ENCODE measurements at regions not wholly inside any gene's neighbourhood (a gene's known extent, or its start where the extent isn't known, plus 50 kb on each side); places are given as distances from the start of the nearest gene placed in this dataset.
A peak's percentile ranks its signal among the peaks of the same experiment; 100 is the strongest.

DNA sequence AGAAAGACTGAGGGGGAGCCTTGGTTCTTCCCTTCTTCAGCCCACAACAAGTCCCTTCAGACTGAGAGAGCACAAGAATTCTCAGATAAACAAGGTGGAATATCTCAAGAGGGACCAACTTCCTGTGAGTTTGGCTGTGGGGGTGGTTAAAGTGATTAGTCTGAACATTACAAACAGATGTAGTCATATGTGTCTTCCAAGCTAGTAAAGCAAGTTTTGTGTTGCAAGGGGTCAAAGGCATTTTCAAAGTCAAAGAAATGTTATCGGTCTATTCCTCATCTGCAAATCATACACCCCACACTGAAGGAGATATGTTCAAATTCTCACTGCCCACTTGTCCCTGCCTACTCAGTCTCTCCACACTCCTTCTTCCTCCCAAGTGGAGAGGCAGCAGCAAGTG is 242.5 kb downstream of the FAM43A start:
- no peak overlapping the region for H3K4me3 ChIP-seq
- peaks cover 8% of the 10 kb centered on the region for H3K9me3 Mint-ChIP-seq
- H3K27ac Mint-ChIP-seq: peak overlapping the region; percentile 12
- no peaks in the 10 kb centered on the region for H3K27me3 ChIP-seq
- no peak overlapping the region for H2AFZ ChIP-seq (replicated peaks)
- H3K27ac ChIP-seq: no peak overlapping the region
- H3K4me1 ChIP-seq: peaks cover 8% of the 10 kb centered on the region
- H3K4me2 ChIP-seq: no peak overlapping the region
- no peak for TF ChIP-seq EZH2 (IDR thresholded peaks at IDR 0.05)
- no peaks in the 10 kb centered on the region for H3K36me3 ChIP-seq
- no peak for DNase-seq (ENCODE audit: low spot score)
- no peaks in the 10 kb centered on the region for H3K9me3 ChIP-seq (ENCODE audit: low read depth)
- no peak overlapping the region for H3K4me3 Mint-ChIP-seq
- peaks cover 2% of the 10 kb centered on the region for H3K27me3 Mint-ChIP-seq (ENCODE audit: insufficient read depth, low read depth)
- H3K9ac ChIP-seq: no peak overlapping the region
- no peaks in the 10 kb centered on the region for H3F3A ChIP-seq (ENCODE audit: low read depth)
- H3K4me1 Mint-ChIP-seq: peaks cover 18% of the 10 kb centered on the region
- no peaks in the 10 kb centered on the region for H3K79me2 ChIP-seq (ENCODE audit: low read depth)
- H4K20me1 ChIP-seq (ENCODE audit: low read depth): no peaks in the 10 kb centered on the region
- no peaks in the 10 kb centered on the region for H3K36me3 Mint-ChIP-seq

DNA sequence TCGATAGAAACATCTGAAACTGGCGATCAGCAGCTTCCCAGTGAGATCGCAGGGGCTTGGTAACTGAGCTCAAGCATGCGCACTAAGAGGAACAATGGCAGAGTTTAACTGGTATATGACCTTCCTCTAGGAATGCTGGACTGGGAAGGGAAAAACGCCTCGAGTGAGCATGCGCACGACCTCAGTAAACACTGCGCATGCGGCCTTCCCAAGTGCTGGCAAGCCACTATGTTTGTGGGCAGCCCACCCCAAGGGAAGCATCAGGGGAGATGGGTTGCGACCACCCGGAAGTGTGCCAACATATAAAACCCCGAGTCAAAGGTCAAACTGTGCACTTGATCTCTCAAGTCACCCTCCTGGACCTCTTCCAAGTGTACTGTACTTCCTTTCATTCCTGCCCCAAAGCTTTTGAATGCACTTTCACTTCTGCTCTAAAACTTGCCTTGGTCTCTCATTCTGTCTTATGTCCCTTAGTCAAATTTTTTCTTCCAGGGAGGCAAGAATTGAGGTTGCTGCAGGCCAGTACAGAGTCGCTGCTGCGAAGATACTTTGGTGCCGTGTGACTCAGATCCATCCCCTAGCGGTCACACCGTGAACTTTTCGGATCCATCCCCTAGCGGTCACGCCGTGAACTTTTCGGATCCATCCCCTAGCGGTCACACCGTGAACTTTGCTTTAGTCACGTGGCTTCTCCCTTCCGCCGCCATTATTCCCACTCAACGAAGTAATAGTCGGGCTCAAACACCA is 243.3 kb downstream of the FAM43A start:
- peaks cover 2% of the 10 kb centered on the region for H3K27me3 Mint-ChIP-seq (ENCODE audit: insufficient read depth, low read depth)
- H3K4me1 ChIP-seq: peaks cover 8% of the 10 kb centered on the region
- H3K9ac ChIP-seq: no peak overlapping the region
- no peak overlapping the region for H3K4me2 ChIP-seq
- H4K20me1 ChIP-seq (ENCODE audit: low read depth): no peaks in the 10 kb centered on the region
- H3F3A ChIP-seq (ENCODE audit: low read depth): no peaks in the 10 kb centered on the region
- peak; percentile 33 for DNase-seq (ENCODE audit: low spot score)
- H3K4me3 Mint-ChIP-seq: no peak overlapping the region
- no peak for TF ChIP-seq EZH2 (IDR thresholded peaks at IDR 0.05)
- TF ChIP-seq, protein P1, sequence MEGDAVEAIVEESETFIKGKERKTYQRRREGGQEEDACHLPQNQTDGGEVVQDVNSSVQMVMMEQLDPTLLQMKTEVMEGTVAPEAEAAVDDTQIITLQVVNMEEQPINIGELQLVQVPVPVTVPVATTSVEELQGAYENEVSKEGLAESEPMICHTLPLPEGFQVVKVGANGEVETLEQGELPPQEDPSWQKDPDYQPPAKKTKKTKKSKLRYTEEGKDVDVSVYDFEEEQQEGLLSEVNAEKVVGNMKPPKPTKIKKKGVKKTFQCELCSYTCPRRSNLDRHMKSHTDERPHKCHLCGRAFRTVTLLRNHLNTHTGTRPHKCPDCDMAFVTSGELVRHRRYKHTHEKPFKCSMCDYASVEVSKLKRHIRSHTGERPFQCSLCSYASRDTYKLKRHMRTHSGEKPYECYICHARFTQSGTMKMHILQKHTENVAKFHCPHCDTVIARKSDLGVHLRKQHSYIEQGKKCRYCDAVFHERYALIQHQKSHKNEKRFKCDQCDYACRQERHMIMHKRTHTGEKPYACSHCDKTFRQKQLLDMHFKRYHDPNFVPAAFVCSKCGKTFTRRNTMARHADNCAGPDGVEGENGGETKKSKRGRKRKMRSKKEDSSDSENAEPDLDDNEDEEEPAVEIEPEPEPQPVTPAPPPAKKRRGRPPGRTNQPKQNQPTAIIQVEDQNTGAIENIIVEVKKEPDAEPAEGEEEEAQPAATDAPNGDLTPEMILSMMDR (IDR thresholded peaks at IDR 0.05): peak; percentile 54
- H3K9me3 Mint-ChIP-seq: peaks cover 8% of the 10 kb centered on the region
- peaks cover 18% of the 10 kb centered on the region for H3K4me1 Mint-ChIP-seq
- no peaks in the 10 kb centered on the region for H3K27me3 ChIP-seq
- H3K27ac Mint-ChIP-seq: no peak overlapping the region
- H3K79me2 ChIP-seq (ENCODE audit: low read depth): no peaks in the 10 kb centered on the region
- no peak overlapping the region for H3K4me3 ChIP-seq
- no peaks in the 10 kb centered on the region for H3K9me3 ChIP-seq (ENCODE audit: low read depth)
- no peaks in the 10 kb centered on the region for H3K36me3 Mint-ChIP-seq
- no peak overlapping the region for H3K27ac ChIP-seq
- no peak overlapping the region for H2AFZ ChIP-seq (replicated peaks)
- no peaks in the 10 kb centered on the region for H3K36me3 ChIP-seq

DNA sequence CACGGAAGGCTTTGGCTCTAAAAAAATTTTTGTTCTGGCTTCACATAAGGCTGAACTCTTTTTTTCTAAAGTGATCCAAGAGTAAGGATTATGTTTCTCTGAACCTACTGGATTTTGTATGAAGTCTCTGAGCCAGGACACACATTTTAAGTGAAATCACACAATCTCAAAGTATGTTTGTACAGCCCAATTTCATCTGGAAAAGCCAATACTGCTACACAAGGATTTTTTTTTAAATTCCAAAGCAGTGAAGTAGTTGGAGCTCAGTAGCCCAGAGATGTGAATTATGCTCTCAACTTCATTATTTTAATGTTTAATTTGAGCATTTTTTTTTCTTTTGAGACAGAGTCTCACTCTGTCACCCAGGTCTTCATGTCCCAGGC is 243.9 kb downstream of the FAM43A start:
- Histone ChIP-seq H3K4me3 (no peak overlapping the region), H3K9ac (no peak overlapping the region), H3K4me2 (no peak overlapping the region), H3K27ac (no peak overlapping the region), H2AFZ (replicated peaks) (no peak overlapping the region), H3K79me2 (ENCODE audit: low read depth) (no peaks in the 10 kb centered on the region), H3F3A (ENCODE audit: low read depth) (no peaks in the 10 kb centered on the region), H3K9me3 (ENCODE audit: low read depth) (no peaks in the 10 kb centered on the region), H3K27me3 (no peaks in the 10 kb centered on the region), H4K20me1 (ENCODE audit: low read depth) (no peaks in the 10 kb centered on the region), H3K4me1 (peaks cover 8% of the 10 kb centered on the region), H3K36me3 (no peaks in the 10 kb centered on the region)
- no peaks in the 10 kb centered on the region for H3K36me3 Mint-ChIP-seq
- H3K27ac Mint-ChIP-seq: no peak overlapping the region
- H3K4me3 Mint-ChIP-seq: no peak overlapping the region
- no peak for DNase-seq (ENCODE audit: low spot score)
- peaks cover 2% of the 10 kb centered on the region for H3K27me3 Mint-ChIP-seq (ENCODE audit: insufficient read depth, low read depth)
- peaks cover 18% of the 10 kb centered on the region for H3K4me1 Mint-ChIP-seq
- no peak for TF ChIP-seq EZH2phosphoT487 (IDR thresholded peaks at IDR 0.05)
- no peak for TF ChIP-seq EZH2 (IDR thresholded peaks at IDR 0.05)
- H3K9me3 Mint-ChIP-seq: peaks cover 8% of the 10 kb centered on the region

DNA sequence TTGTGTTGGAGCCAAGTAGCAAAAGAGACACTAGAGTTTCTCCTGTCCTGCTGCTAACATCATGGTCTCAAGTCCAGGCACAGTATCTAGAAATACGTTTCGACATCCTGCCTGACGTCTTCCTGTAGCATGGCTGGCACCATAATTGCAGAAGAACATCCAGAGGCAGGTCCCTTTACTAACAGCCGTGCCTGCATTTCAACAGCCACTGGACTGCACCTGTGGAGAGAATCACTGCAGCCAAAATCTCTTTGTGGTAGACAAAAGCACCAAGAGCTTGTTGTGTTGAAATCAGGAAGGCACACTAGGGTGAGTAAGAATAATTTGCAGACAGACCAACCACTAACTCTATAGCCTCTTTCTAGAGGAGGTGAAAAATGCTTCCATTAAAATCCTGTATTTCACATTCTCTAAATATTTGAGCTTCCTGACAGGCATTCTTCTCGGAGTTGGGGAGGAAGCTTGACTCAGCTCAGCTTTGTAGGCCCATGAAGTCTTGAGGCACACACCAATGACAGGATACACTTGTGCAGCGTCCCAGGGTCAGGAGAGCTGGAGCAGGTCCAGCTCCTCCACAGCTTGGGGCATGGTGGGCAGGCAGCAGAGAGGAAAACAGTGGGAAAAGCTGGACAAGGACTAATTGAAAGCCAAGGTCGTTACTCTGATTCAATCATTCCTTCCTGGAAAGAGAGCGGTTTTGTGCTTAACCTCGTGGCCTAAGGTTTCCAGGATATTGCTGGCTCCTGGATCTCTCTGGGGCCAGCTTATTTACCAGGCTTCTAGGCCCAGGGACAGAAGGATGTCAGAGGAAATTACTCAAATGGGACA is 244.9 kb downstream of the FAM43A start:
- H3K4me1 ChIP-seq: peaks cover 6% of the 10 kb centered on the region
- no peaks in the 10 kb centered on the region for H3K9me3 ChIP-seq (ENCODE audit: low read depth)
- H3K4me3 Mint-ChIP-seq: no peak overlapping the region
- no peaks in the 10 kb centered on the region for H3K36me3 Mint-ChIP-seq
- TF ChIP-seq EZH2phosphoT487 (IDR thresholded peaks at IDR 0.05): no peak
- TF ChIP-seq, protein P1 (IDR thresholded peaks at IDR 0.05): no peak
- TF ChIP-seq EZH2 (IDR thresholded peaks at IDR 0.05): no peak
- H4K20me1 ChIP-seq (ENCODE audit: low read depth): no peaks in the 10 kb centered on the region
- H2AFZ ChIP-seq (replicated peaks): no peak overlapping the region
- no peaks in the 10 kb centered on the region for H3K79me2 ChIP-seq (ENCODE audit: low read depth)
- H3K4me1 Mint-ChIP-seq: peaks cover 18% of the 10 kb centered on the region
- H3K9me3 Mint-ChIP-seq: peaks cover 8% of the 10 kb centered on the region
- H3K36me3 ChIP-seq: no peaks in the 10 kb centered on the region
- no peaks in the 10 kb centered on the region for H3F3A ChIP-seq (ENCODE audit: low read depth)
- no peak overlapping the region for H3K27ac Mint-ChIP-seq
- H3K27ac ChIP-seq: no peak overlapping the region
- H3K4me2 ChIP-seq: no peak overlapping the region
- DNase-seq (ENCODE audit: low spot score): no peak
- peaks cover 4% of the 10 kb centered on the region for H3K27me3 Mint-ChIP-seq (ENCODE audit: insufficient read depth, low read depth)
- H3K4me3 ChIP-seq: no peak overlapping the region
- no peak overlapping the region for H3K9ac ChIP-seq
- no peaks in the 10 kb centered on the region for H3K27me3 ChIP-seq
